Activated CD8-positive, alpha-beta memory T cell treated with anti-CD3 and anti-CD28 coated beads for 1 hour (primary cell): ENCODE measurements at regions not wholly inside any gene's neighbourhood (a gene's known extent, or its start where the extent isn't known, plus 50 kb on each side); places are given as distances from the start of the nearest gene placed in this dataset.

Experiments used
- DNase-seq, 2 donors: peaks; one replicate each; pipeline ENCODE4 v3.0.0-alpha.2; 2020; ENCODE audit warnings: low read depth in 1 of 2; ENCODE audit errors: extremely low read depth in 1 of 2

- no peak for DNase-seq
Observed at GRCh38 chr17:79261355-79262072, 186.9 kb downstream of the ENGASE start.

DNA sequence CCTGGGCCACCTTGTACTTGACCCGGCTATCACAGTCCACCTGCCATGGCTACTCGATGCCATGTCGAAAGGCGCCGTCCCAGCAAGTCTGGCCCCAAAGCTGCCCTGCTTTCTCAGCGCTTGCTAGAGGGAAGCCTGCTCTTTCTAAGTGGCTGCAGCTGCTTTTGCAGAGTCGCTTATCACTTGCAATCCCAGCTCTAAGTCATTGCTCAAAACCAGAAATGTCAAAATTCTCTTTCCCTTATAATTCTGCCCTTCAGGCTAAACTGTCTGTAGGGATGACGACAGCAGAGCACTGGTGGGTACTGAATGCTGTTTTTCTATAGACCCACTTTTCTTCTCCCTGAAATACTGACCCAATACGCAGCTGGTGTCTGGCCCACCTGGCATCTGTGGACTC, 184.2 kb downstream of the ENGASE start:
- DNase-seq = no peak

GRCh38 chr17:79258041-79258440, 183.4 kb downstream of the ENGASE start:
- no peak for DNase-seq

- DNase-seq = no peak
Observed at GRCh38 chr17:79255926-79256585, 181.4 kb downstream of the ENGASE start.

DNA sequence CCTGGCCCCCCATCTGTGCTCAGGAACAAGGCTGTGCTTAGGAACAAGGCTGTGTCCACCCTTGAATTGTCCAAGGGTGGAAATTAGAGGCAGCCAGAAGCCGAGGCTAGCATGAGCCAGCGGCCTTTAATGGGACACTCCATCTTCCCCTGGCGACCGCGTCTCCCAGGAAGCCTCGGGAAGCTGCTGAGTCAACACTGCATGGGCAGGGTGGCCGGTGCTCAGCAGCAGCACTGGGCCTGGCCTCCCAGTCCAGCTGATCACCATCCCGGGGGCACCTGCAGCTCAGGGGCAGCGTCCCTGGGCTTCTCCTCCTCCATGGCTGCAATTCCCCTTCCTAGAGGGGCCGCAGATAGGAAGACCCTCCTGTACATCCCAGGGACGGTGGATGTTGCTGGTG, 180.8 kb downstream of the ENGASE start:
- DNase-seq = no peak

DNA sequence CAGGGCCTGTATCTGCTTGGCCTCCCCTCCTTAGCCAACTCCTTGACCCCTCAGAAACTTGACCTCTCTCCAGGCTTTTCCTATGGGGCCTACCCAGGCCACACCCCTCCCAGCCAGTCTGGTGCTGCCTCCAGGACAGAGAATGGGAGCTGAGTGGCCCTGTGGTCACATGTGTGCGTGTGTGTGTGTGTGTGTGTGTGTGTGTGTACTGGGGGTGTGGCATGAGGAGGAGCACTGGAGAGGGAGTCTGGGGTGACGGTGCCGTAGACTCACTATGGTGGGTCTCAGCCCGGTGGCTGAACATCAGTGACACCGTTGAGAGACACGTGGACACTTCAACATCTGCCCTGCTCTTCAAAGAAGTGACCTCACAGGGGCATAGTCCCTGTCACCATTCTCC, 180.4 kb downstream of the ENGASE start:
- no peak for DNase-seq

DNA sequence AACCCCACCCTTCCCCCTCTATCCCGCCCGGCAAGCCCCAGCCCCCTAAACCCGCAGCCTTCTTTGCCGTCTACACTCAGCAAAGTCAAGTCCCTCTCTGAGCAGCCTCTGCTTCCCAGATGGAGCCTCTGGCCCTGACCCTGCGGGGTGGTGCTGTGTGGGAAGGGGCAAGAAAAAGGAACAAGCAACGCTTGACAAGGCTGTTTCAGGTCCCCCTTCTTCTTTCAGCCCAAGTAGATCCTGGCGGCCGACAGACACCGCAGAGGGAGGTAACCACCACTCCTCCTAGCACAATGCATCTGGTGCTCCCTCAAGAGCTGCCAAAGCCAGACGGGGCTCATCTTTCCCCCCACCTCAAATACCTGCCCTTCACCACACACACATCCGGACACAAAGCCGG, 178.3 kb downstream of the ENGASE start:
- no peak for DNase-seq

DNA sequence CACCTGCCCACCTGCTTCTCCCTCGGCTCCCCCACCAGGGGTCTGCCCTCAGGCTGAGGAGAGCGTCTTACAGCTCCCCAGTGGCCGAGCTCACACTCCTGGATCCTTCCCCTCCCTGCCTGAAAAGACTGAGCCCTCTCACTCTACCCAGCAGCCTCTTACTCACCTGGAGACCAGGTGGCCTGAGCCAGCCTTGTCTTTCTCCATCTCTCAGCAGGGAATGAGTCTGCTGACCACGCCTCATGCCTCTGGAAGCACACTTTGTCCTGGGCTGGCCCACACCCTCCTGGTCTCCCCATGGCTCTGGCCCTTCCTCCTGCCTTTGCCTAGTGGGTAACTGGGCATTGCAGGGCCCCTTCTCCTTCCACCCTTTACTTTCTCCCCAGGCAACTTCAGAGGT, 177.2 kb downstream of the ENGASE start:
- no peak for DNase-seq

GRCh38 chr17:79249929-79250521, 175.4 kb downstream of the ENGASE start:
- no peak for DNase-seq

DNA sequence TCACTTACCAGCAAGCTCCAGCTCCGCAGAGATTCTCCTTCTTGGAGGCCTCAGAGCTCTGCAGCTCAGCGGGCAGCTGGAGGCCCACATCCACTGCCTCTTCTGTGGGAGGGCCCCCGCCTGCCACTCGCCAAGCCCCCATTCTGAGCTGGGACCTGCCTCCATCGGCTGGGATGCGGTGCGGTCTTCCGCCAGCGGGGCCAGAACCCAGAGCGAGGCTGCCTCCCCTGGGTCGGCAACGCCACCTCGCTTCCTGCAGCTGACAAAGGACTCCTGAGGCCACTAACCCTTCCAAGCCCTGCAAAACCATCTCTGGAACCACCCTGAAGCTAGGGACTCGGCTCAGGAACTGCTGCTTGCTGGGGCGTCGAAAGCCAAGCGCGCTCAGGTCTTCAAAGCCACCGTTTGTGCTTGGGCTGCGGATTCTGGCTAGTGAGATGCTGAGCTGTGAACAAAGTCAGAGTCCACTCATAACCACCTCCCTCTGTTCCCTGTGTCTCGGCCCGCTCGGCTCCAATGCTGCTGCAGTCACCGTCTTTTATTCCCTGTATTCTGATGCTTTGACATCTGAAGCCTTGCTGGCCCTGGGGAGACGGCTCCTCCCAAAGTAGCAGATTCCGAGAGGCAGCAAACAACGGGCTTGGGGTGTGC, 174.3 kb downstream of the ENGASE start:
- DNase-seq = no peak

DNA sequence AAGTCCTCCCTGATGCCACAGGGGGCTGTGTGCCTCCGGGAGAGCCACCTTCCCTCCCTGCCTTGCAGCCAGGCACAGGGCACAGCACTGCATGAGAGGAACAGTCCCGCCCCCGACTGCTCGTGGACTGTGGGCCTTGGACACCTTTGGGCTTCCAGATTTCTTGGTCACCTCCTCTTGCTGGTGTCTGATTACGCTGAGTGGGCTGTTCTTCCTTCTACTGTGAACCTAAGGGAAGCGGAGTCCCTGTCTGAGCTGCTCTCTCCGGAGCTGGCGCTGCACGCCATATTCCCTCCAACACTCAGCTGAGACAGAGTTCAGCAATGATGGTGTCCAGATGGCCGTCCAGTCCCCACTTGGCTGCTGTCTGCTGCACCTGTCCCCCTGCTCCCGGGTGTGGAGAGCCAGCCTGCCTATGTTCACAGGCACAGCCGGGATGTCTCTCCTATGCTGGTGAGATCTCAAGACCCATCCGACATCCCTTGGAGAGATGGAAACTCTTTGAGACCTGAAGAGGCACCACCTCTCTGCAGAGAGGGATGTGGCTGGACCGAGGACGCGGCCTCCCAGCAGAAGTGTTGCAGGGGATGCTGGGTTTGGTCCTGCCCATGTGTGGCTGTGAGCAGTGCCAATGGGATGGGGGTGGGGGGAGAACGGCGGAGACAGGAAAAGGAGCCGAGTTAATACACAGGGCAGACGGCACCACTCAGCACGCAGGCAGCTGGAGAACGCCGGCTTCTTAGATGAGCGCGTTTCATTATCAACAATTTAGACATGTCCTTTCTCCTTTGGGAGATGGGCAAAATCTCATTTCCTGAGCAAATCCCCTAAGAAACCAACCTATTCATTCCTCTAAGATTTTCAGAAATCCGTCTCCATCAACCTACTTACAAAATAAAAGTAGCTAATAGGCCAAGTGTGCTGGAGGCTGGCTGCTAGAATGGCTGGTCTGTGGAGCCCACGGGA, 171.9 kb downstream of the ENGASE start:
- no peak for DNase-seq

GRCh38 chr17:79244665-79245064, 170.0 kb downstream of the ENGASE start:
- DNase-seq = no peak

GRCh38 chr17:79243996-79244395, 169.4 kb downstream of the ENGASE start:
- no peak for DNase-seq

DNA sequence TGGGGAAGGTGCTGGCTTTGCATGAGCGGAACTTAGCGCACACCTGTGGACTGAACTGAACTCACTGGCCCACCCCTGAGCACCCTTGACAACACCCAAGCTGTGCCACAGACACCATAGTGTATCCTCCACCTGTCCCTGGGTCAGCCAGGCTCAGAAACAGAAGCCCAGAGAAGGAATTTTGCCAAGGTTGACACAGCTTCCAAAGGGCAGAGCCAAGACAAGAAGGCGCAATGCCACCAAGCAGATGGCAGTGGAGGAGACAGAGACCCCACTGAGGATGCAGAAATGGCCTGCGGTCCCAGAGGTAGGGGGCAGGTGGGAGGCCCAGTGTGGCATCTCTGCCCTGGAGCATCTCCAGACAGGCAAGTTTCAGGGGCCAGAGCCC, 169.0 kb downstream of the ENGASE start:
- DNase-seq = no peak

- DNase-seq = no peak
Observed at GRCh38 chr17:79242873-79243602, 168.4 kb downstream of the ENGASE start.

- DNase-seq = no peak
Observed at GRCh38 chr17:79242393-79242792, 167.8 kb downstream of the ENGASE start.

GRCh38 chr17:79241616-79242015, 167.0 kb downstream of the ENGASE start:
- no peak for DNase-seq

GRCh38 chr17:79239205-79239604, 164.6 kb downstream of the ENGASE start:
- no peak for DNase-seq

DNA sequence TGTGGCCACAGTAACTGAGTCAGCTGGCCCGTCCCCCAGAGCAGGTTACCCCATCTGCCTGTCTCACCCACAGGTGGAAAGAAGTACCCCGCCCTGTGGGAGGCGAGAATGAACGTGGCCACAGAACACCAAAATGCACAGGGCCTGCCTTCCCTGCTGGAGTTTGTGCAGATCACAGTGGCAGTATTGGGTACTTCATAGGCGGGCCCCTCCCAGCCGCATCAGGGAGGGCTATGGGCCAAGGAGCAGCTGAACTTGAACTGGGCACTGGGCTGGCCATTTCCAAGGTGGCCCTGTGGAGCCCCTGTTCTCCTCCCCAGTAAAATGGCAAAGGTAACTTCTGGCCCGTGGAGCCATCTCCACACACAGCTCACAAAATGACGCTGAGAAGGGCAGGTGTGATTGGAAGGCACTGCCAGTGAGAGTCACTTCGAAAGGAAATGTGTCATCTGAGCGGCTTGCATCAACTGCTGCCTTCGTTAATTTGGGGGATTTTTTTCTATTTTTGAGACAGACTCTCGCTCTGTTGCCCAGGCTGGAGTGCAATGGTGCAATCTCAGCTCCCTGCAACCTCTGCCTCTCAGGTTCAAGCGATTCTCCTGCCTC, 162.9 kb downstream of the ENGASE start:
- no peak for DNase-seq

DNA sequence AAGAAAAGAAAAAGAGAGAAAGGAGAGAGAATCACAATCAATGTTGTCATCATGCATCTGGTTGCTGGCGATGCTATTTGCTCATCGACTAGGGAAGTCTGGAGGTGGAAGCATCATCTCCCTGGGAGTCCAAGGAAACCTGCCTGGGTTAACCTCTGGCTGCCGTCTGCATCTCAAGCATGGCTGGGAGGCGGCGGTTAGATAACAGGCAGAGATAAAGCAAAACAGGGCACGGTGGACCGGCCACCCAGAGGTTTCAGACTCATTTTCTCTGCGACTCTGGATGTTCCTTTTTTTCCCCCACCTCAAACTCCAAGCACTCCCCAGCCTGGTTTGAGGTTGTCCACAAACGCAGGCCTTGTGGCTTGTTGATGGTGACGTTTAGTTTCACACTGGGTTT, 161.2 kb downstream of the ENGASE start:
- no peak for DNase-seq
